SK-N-DZ (cell line): ENCODE measurements at regions not wholly inside any gene's neighbourhood (a gene's known extent, or its start where the extent isn't known, plus 50 kb on each side); places are given as distances from the start of the nearest gene placed in this dataset.

Experiments
- DNase-seq: peaks from one replicate; pipeline ENCODE4 v3.0.0-alpha.2; 2015; ENCODE audit warnings: low spot score

DNA sequence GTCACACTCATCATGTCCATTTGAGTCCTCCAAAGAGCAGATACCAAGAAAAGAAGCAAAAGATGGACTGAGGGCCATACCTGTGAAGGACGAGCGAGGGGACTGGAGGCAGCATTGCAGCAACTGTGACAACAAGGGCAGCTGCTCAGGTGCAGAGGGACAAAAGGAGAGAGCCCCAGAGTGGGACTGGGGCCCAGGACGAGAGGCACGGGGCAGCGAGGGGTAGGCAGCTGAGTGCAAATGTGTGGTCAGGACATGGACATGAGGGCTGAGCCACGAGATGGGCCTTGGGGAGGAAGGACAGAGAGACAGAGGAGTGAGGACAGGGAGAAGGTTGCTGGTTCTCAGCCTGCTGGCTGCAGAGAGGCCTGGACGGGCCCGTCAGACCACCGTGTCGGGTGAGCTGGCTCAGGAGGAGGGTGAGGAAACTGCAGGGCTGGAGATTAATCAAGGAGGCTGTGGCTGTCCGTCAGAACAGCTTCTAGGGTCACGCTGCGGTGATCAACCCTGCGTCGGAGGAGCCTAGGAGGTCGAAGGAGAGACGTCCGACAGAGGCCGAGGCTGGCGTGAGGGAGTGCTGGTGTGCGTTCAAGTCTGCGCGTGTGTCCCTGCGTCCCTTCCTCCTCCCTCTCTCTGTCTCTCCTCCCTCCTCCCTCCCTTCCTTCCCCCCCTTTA, 206.8 kb upstream of the HDAC4 start:
- no peak for DNase-seq

DNA sequence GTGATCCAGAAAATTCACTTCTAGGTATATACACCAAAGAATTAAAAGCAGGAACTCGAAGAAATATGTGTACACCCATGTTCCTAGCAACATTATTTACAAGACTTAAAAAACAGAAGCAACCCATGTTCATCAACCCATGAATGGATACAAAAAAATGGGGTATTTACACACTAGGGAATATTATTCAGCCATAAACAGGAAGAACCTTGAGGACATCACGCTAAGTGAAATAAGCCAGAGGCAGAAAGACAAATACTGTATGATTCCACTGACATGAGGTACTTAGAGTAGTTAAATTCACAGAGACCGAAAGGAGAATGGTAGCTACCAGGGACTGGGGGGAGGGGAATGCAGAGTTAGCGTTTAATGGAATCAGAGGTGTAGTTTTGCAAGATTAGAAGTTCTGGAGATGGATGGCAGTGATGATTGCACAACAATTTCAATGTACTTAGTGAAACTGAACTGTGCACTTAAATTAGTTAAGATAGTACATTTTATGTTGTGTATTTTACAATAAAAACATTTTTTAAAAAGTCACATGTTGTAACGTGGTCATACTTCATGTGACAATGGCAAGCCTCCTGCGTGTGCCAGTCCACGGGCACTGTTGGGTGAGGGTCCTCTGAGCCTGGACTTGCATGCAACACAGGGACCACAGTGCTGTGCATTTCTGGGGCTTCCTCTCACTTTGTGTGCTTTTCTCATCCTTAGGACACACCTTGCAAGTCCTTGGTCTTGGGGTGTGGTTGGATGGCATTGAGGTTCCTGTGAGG, 206.1 kb upstream of the HDAC4 start:
- DNase-seq: no peak

- no peak for DNase-seq
These were observed 205.2 kb upstream of the HDAC4 start for GRCh38 chr2:239605976-239606375.

DNA sequence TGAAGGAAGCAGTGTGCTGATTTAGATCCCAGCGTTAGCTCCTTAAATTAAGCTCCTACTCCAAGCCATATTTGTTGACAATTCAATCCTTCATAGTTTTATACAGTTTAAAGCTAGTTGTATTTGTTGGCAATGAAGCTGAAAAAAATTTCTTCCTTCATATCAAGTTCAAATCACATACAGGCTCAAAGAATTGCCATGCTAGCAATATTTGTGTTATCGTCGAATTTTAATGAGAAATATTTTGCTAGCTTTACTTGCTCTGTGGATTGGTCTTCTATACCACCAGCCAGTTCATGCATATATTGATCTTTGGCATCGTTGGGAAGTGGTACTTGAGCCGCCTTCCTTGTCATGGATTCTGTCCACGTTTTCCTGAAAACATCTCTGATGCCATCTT, 204.6 kb upstream of the HDAC4 start:
- DNase-seq: no peak

DNA sequence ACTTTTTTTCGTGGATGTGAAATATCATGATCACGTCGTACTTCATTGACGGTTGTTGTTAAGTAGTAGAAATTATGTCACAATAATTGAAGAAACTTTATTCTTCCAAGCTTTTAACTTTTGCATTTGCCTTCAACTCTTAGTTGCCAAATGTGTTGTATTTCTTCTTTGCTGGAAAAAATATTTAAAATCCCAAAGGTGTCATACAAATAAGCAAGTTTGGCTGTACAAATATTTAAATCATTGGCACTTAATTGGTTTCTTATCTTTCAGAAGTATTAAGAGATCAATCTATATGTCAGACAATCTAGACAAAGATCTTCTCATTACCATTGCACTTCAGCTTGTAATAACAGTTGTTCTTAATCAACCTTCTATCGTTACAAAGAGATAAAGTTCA, 204.0 kb upstream of the HDAC4 start:
- no peak for DNase-seq

- DNase-seq: no peak
These were observed 202.9 kb upstream of the HDAC4 start for GRCh38 chr2:239603411-239604356.

- no peak for DNase-seq
These were observed 201.8 kb upstream of the HDAC4 start for GRCh38 chr2:239602290-239603282.

- no peak for DNase-seq
These were observed 201.1 kb upstream of the HDAC4 start for GRCh38 chr2:239601880-239602279.

GRCh38 chr2:239601201-239601851, 200.5 kb upstream of the HDAC4 start:
- no peak for DNase-seq

- no peak for DNase-seq
These were observed 199.8 kb upstream of the HDAC4 start for GRCh38 chr2:239600650-239601049.

DNA sequence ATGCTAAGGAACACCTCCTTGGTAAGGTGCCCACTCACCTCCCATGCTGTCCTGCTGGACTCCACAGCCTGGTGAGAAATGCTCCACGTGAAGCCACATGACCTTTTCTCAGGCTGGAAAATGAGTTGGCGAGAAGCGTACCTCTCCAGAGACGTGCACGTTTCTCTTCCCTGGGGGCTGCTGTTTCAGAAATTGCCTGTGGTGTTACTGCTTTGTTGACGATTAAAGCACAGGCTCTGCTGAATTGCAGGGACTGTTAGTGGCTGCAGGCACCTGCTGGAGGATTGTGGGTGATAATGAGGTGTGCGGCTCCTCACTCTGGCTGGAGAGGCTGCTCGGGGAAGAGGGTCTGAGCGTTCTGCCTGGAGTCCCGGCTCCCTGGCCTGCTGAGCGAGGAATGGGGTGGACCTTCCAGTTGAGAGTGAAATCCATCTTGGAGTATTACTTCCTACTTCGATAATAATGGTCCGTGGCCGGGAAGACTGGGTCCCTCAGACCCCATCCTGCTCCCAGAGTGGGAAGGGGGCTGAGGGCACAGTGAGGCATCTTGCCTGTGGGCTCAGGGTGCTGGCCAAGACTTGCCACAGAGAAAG, 199.3 kb upstream of the HDAC4 start:
- no peak for DNase-seq

DNA sequence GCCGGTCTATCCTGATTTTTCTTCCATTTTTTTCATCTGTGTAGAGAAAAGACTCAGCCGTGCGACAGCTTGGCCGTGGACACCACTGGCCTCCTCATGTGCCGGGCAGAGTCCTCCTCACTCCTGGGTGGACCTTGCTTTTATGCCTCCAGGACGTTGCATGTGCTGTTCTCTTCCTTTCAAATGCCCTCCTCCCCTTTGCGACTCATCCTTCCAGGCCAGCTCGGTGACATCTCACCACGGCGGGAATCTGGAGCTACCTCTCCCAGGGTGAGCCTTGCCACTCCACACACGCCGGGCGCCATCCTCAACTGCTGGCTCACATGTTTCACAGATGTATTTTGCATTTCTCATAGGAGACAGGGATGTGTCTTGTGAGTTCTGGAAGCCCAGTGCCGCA, 198.5 kb upstream of the HDAC4 start:
- DNase-seq: no peak

DNA sequence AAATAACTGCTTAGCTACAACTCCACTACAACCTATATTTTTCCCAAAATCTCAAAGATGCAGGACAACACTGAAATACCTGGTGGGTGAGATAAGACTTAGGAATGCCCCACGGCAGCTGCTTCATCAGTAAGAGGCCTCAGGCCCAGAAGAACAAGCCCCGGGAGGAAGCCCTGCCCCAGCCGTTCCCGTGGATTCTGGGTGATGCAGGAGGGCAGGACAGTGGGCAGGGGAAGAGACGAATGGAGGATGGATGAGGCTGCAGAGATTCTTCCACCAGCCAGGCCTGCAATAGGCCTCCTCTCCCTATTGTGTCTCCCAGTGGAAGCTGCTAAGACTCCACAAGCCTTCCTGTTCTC, 197.9 kb upstream of the HDAC4 start:
- no peak for DNase-seq

- DNase-seq: no peak
These were observed 197.4 kb upstream of the HDAC4 start for GRCh38 chr2:239598011-239598731.

- no peak for DNase-seq
These were observed 196.4 kb upstream of the HDAC4 start for GRCh38 chr2:239597216-239597615.

DNA sequence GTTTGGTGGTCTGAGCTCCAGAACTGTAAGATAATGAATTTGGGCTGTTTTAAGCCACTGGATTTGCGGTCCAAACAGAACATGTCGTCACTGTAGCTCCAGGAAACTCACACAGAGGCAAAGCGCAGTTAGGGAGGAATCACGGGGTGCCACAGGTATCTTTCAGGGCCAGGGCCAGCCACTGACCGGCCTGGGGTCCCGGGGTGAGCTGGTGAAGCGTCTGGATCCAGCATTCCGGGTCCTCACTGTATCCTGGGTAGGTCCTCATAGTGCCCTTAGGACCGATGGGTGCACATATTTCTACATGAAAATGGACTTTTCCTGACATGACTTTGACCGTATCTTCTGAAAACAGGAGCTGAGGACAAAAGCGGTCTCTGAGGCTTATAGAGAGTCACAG, 196.0 kb upstream of the HDAC4 start:
- no peak for DNase-seq

GRCh38 chr2:239596253-239596652, 195.4 kb upstream of the HDAC4 start:
- no peak for DNase-seq

GRCh38 chr2:239595726-239596125, 194.9 kb upstream of the HDAC4 start:
- no peak for DNase-seq
